ENCODE measurements at regions not wholly inside any gene's neighbourhood (a gene's known extent, or its start where the extent isn't known, plus 50 kb on each side); places are given as distances from the start of the nearest gene placed in this dataset.

DNA sequence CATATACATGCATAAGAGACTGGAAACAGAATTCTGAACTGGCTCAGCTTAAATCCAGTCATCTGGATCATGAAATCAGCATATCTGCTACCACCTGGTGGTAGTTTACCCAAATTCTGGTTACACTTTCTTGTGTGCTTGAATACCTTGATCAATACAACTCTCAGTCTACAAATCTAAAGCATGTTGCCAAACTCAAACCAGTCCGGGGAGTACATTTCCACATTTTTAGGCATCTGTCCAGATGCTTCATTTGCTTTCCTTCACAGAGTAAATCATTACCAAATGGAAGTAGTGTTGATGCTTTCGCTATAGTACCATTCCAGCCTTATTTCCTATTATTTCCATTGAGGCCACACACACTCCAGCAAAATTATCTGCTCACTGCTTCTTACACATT, 126.4 kb downstream of the P2RY1 start:
- TF ChIP-seq HDGF (IDR thresholded peaks at IDR 0.05; ENCODE audit: borderline replicate concordance) (no peak), ELF4 (IDR thresholded peaks at IDR 0.05) (no peak), L3MBTL2 (conservative IDR thresholded peaks at IDR 0.05) (no peak), FOXK2 (IDR thresholded peaks at IDR 0.05) (no peak)
